K562 (cell line): ENCODE measurements at regions not wholly inside any gene's neighbourhood (a gene's known extent, or its start where the extent isn't known, plus 50 kb on each side); places are given as distances from the start of the nearest gene placed in this dataset.
"Not testable (repeated sequence)": the region's sequence is repeated elsewhere in the genome, so short reads cannot be mapped to it uniquely, and the experiment has no call there.

Source experiments
- ATAC-seq: fragments of 200-7000 bp; cut with Tn5 transposase; 3 replicates; pipeline ENCODE4 v1.9.1; 2020; ENCODE audit warnings: moderate library complexity
- BruUV-seq: library from RNA; stranded (reverse); fragments of 400-500 nt; replicated peaks from 2 replicates; lab custom pipeline; 2021; lab: Mats Ljungman, UMichigan
- CTCF ChIA-PET: fragments of 300-600 bp; formaldehyde crosslinking; extraction: SDS; loops from one replicate; lab custom pipeline; 2021; ENCODE audit warnings: low intra/inter-chr PET ratio; lab: Yijun Ruan, JAX
- POLR2A ChIA-PET: fragments of 300-600, 350-650 bp; sonication (Branson Sonifier 250); formaldehyde crosslinking; extraction: SDS; loops from one replicate; lab custom pipeline; 2021; ENCODE audit warnings: antibody characterized with exemption, inconsistent platforms; lab: Yijun Ruan, JAX
- DNase-seq, 4 experiments: peaks; one replicate each; pipeline versions ENCODE4 v3.0.0 to v3.0.0-alpha.2; 2011 to 2018; ENCODE audit warnings: low spot score in 3 of 4, mixed read lengths in 3 of 4; ENCODE audit errors: extremely low read depth in 1 of 4
- FAIRE-seq: peaks from 2 replicates; lab custom pipeline; 2011; peaks lifted over from hg19 to GRCh38; lab: Jason Lieb, UNC
- H2AFZ ChIP-seq: 2 replicates; pipeline ENCODE4 v1.6.0; 2011; ENCODE audit warnings: low read depth, low read length, control low read depth, inconsistent platforms
- H3K27ac ChIP-seq: fragments of 200-600 bp; 3 replicates; pipeline ENCODE4 v1.8.0; 2011; ENCODE audit warnings: low read depth, mild to moderate bottlenecking, control low read depth, inconsistent platforms, low read length, moderate library complexity, mixed read lengths; ENCODE audit errors: extremely low read depth
- H3K27me3 ChIP-seq, 2 experiments: fragments of 300-600 bp in 1 of 2; 2 replicates in 1 of 2; 3 replicates in 1 of 2; pipeline versions ENCODE4 v1.6.0 to v1.8.0; 2011; ENCODE audit warnings: inconsistent platforms in 2 of 2, low read length in 2 of 2, mild to moderate bottlenecking in 1 of 2, mixed read lengths in 1 of 2, moderate library complexity in 1 of 2; ENCODE audit not compliant: control insufficient read depth in 2 of 2, insufficient read depth in 2 of 2
- H3K36me3 ChIP-seq: fragments of 300-600 bp; 3 replicates; pipeline ENCODE4 v1.8.0; 2011; ENCODE audit warnings: mild to moderate bottlenecking, low read length, inconsistent platforms; ENCODE audit not compliant: control insufficient read depth, insufficient read depth
- H3K4me1 ChIP-seq, 2 experiments: fragments of 200-600 bp in 1 of 2; replicated peaks in 1 of 2; 2 replicates in 1 of 2; 3 replicates in 1 of 2; pipeline versions ENCODE4 v1.5.1 to v1.8.0; 2011; ENCODE audit warnings: inconsistent platforms in 2 of 2, low read length in 2 of 2, mild to moderate bottlenecking in 1 of 2, mixed read lengths in 1 of 2, moderate library complexity in 1 of 2; ENCODE audit not compliant: control insufficient read depth in 2 of 2, insufficient read depth in 2 of 2
- H3K4me2 ChIP-seq: 2 replicates; pipeline ENCODE4 v1.6.1; 2011; ENCODE audit warnings: low read length, control low read depth, inconsistent platforms, mixed read lengths; ENCODE audit not compliant: insufficient read depth
- H3K4me3 ChIP-seq: fragments of 200-600 bp; sonication (generic), shearing (Covaris generic); 2 replicates; pipeline ENCODE4 v1.5.1; 2016; ENCODE audit warnings: control low read depth, inconsistent platforms
- H3K79me2 ChIP-seq: fragments of 200-600 bp; 3 replicates; pipeline ENCODE4 v1.8.0; 2011; ENCODE audit warnings: low read length, inconsistent platforms; ENCODE audit not compliant: control insufficient read depth, insufficient read depth
- H3K9ac ChIP-seq, 2 experiments: 2 replicates each; pipeline versions ENCODE4 v1.6.0 to v1.6.1; 2011; ENCODE audit warnings: low read depth in 2 of 2, low read length in 2 of 2, control low read depth in 1 of 2, inconsistent platforms in 1 of 2, mild to moderate bottlenecking in 1 of 2, mixed read lengths in 1 of 2; ENCODE audit not compliant: insufficient read depth in 1 of 2
- H3K9me1 ChIP-seq: one replicate; pipeline ENCODE4 v1.6.0; 2011; ENCODE audit warnings: inconsistent platforms, mild to moderate bottlenecking, low read length, moderate library complexity; ENCODE audit not compliant: control insufficient read depth, insufficient read depth
- H3K9me3 ChIP-seq: replicated peaks from 2 replicates; pipeline ENCODE4 v1.5.1; 2011; ENCODE audit warnings: low read depth, low read length, inconsistent platforms; ENCODE audit not compliant: control insufficient read depth, insufficient read depth
- H4K20me1 ChIP-seq: replicated peaks from 2 replicates; pipeline ENCODE4 v1.6.1; 2011; ENCODE audit warnings: low read length, inconsistent platforms, mixed read lengths; ENCODE audit not compliant: control insufficient read depth, insufficient read depth
- NELFE ChIP-seq: IDR thresholded peaks from 2 replicates; pipeline ENCODE4 v1.6.1; 2011; ENCODE audit warnings: mild to moderate bottlenecking; ENCODE audit not compliant: insufficient read depth, insufficient read length
- ZMIZ1 ChIP-seq, 2 experiments: fragments of 150-350 bp in 1 of 2; IDR thresholded peaks; 2 replicates each; pipeline ENCODE4 v1.6.1; 2012 to 2016; ENCODE audit warnings: low read depth in 2 of 2, low read length in 2 of 2, mild to moderate bottlenecking in 1 of 2, moderate library complexity in 1 of 2
- WGBS: fragments of 100-300 bp; shearing (Covaris generic); methylation state at CpG from one replicate; pipeline ENCODE4 v1.1.6; 2016; ENCODE audit warnings: low coverage, mixed read lengths; ENCODE audit not compliant: insufficient coverage; ENCODE audit errors: missing lambda C conversion rate; 5-methylcytosine and 5-hydroxymethylcytosine counted together
- in situ Hi-C: fragments of 300-500 bp; cut with MboI; formaldehyde crosslinking; loops from 4 replicates; pipeline ENCODE4 v1.15.0; 2018; ENCODE audit warnings: inconsistent platforms, mixed read lengths
- intact Hi-C: fragments of 100-400 bp; cut with micrococcal nuclease; formaldehyde crosslinking; loops from 2 replicates; pipeline ENCODE4 v1.14.2; 2022

- H3K9me3 ChIP-seq, CTCF ChIA-PET, H3K4me1 ChIP-seq, ATAC-seq, H3K9me1 ChIP-seq, POLR2A ChIA-PET, in situ Hi-C loops, H3K4me3 ChIP-seq, H3K4me2 ChIP-seq, H2AFZ ChIP-seq, H3K79me2 ChIP-seq, H3K36me3 ChIP-seq, intact Hi-C loops, FAIRE-seq, H4K20me1 ChIP-seq, H3K27ac ChIP-seq, H3K9ac ChIP-seq, BruUV-seq, DNase-seq, H3K27me3 ChIP-seq: not testable (repeated sequence)
- no CpG with 5 or more reads among the region's 6 CpGs for WGBS
Observed at GRCh38 chr10:53025765-53026164, 253.2 kb upstream of the MBL2 start.

- no peaks in the 10 kb centered on the region for H3K9me3 ChIP-seq
- ChIA-PET CTCF (no interaction called here), POLR2A (no interaction called here)
- FAIRE-seq (no peak), DNase-seq (no peak), ATAC-seq (no peak)
- H3K9ac ChIP-seq, result no peak overlapping the region
- no peaks in the 10 kb centered on the region for H4K20me1 ChIP-seq
- H3K36me3 ChIP-seq, result no peaks in the 10 kb centered on the region
- no peaks in the 10 kb centered on the region for H3K79me2 ChIP-seq
- H2AFZ ChIP-seq, result no peak overlapping the region
- no peaks in the 10 kb centered on the region for H3K9me1 ChIP-seq
- BruUV-seq, result no TSS peak
- TF ChIP-seq NELFE, result no peak
- no peak for TF ChIP-seq ZMIZ1 (IDR thresholded peaks at IDR 0.05; ENCODE audit: low read depth in 2 of 2, low read length in 2 of 2)
- no CpG with 5 or more reads among the region's 9 CpGs for WGBS
- H3K4me3 ChIP-seq, result no peak overlapping the region
- H3K27me3 ChIP-seq, result no peaks in the 10 kb centered on the region
- intact Hi-C loops, result no loop called here
- no peaks in the 10 kb centered on the region for H3K4me1 ChIP-seq
- H3K4me2 ChIP-seq, result no peak overlapping the region
- no peak overlapping the region for H3K27ac ChIP-seq
- in situ Hi-C loops, result no loop called here
Observed at GRCh38 chr10:53025172-53025711, 252.7 kb upstream of the MBL2 start.
